HepG2 (cell line): ENCODE measurements at regions not wholly inside any gene's neighbourhood (a gene's known extent, or its start where the extent isn't known, plus 50 kb on each side); places are given as distances from the start of the nearest gene placed in this dataset.

Experiments used
- CTCF ChIP-seq: sonication (generic); formaldehyde crosslinking; IDR thresholded peaks from 2 replicates; pipeline ENCODE4 v1.5.0; 2020; ENCODE audit warnings: mild to moderate bottlenecking, missing genetic modification reagents, moderate library complexity
- DPF2 ChIP-seq: sonication (generic); formaldehyde crosslinking; IDR thresholded peaks from 2 replicates; pipeline ENCODE4 v1.4.0; 2020; ENCODE audit warnings: mild to moderate bottlenecking, low read depth, missing genetic modification reagents, borderline replicate concordance
- EP300 ChIP-seq, 3 experiments: sonication (generic) in 1 of 3; formaldehyde crosslinking in 1 of 3; IDR thresholded peaks; 2 replicates each; pipeline versions ENCODE4 v1.5.1 to v1.6.1; 2011 to 2020; ENCODE audit warnings: low read depth in 2 of 3, low read length in 2 of 3, borderline replicate concordance in 1 of 3, improper control_type of control experiment in 1 of 3, mild to moderate bottlenecking in 1 of 3, missing genetic modification reagents in 1 of 3, moderate library complexity in 1 of 3
- KDM5A ChIP-seq: fragments of 200-600 bp; sonication (generic); IDR thresholded peaks from 2 replicates; pipeline ENCODE4 v1.7.0; 2018; ENCODE audit warnings: antibody characterized with exemption, mild to moderate bottlenecking, low read length, borderline replicate concordance
- MXD1 ChIP-seq: sonication (generic); formaldehyde crosslinking; IDR thresholded peaks from 2 replicates; pipeline ENCODE4 v1.4.0; 2020; ENCODE audit warnings: mild to moderate bottlenecking, missing genetic modification reagents
- POLR2AphosphoS5 ChIP-seq: IDR thresholded peaks from 2 replicates; pipeline ENCODE4 v1.6.1; 2012; ENCODE audit warnings: low read depth, low read length
- RXRA ChIP-seq: sonication (generic); formaldehyde crosslinking; IDR thresholded peaks from 2 replicates; pipeline ENCODE4 v1.5.1; 2020; ENCODE audit warnings: missing genetic modification reagents
- ZBTB20 ChIP-seq: sonication (generic); formaldehyde crosslinking; IDR thresholded peaks from 2 replicates; pipeline ENCODE4 v1.8.1; 2023; ENCODE audit warnings: missing genetic modification reagents, low read depth, mild to moderate bottlenecking, borderline replicate concordance
- ZNF343 ChIP-seq: sonication (generic); formaldehyde crosslinking; IDR thresholded peaks from 2 replicates; pipeline ENCODE4 v1.4.0; 2020; ENCODE audit warnings: mild to moderate bottlenecking, missing genetic modification reagents

- TF ChIP-seq CTCF (CRISPR knock-in tag): no peak
- TF ChIP-seq ZBTB20: no peak
- no peak for TF ChIP-seq POLR2AphosphoS5
- TF ChIP-seq ZNF343 (CRISPR knock-in tag): no peak
- no peak for TF ChIP-seq KDM5A
- TF ChIP-seq EP300 (IDR thresholded peaks at IDR 0.05; ENCODE audit: low read depth in 2 of 2, low read length in 2 of 2): no peak
- TF ChIP-seq EP300 (CRISPR knock-in tag; IDR thresholded peaks at IDR 0.05; ENCODE audit: borderline replicate concordance): no peak
- TF ChIP-seq RXRA (CRISPR knock-in tag): no peak
- TF ChIP-seq DPF2 (CRISPR knock-in tag): no peak
- TF ChIP-seq MXD1 (CRISPR knock-in tag): no peak
Observed at GRCh38 chr7:130951976-130952876, 218.2 kb upstream of the KLF14 start.
